Posterior vena cava (tissue), 2 donors: ENCODE measurements at regions not wholly inside any gene's neighbourhood (a gene's known extent, or its start where the extent isn't known, plus 50 kb on each side); places are given as distances from the start of the nearest gene placed in this dataset.

Experiments used
- DNase-seq: peaks from one replicate; pipeline ENCODE4 v3.0.0-alpha.2; 2020; ENCODE audit warnings: low spot score
- intact Hi-C, 2 donors: fragments of 100-400 bp; cut with DNase I; formaldehyde crosslinking; loops; one replicate each; pipeline versions ENCODE4 v1.14.1 to v1.14.2; 2022 to 2023
- donor health status: DM: yes; HTN: yes; CAD: no.
- donor health status: DM: yes; HTN: yes; CAD: no.

DNA sequence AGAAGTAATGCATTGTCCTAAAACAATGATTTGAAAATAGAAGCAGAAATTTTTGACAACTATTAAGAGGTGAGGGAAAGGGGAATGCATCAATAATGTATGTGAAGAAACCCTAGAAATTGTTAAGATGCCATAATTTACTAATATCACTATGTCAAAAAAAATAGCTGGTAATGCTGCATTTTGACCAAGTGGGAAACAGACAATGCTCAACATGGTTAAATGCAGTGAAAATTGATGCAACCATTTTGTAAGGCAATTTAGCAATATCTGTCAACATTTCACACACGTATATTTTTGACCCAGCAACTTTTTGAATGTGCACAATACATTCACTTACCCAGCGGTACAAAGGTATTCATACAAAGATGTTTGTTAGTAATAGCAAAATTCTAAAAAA is 381.6 kb downstream of the CDH11 start:
- DNase-seq = no peak
- intact Hi-C loops = no loop called here

DNA sequence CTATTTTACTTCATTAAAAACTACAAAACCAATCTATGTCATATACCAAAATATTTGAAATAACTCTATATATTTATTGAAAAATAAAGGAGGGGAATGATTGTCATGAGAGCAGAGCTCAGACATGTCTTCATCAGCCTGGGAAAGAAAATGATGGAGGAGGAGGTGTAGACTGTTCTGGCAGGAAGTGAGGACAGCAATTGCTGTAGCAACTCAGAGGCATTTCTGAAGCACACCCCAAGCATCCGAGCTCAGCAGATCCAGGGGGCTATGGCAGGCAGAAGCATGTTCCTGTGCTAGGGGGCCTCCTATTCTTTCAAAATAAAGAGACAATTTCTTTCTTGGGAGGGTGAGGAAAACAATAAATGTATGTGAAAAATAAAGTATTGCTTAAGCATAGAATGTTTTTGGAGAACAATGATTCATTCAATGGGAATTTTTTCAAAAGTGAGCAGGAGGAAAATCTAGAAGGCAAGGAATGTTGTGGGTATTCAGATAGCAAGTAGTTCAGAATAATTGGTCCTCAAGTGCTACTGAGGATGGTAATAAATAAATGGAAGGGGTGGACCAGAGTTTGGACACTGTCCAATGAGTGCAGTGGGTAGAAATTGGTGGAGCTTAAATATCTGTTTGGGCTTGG is 383.4 kb downstream of the CDH11 start:
- no peak for DNase-seq
- intact Hi-C loops = no loop called here

DNA sequence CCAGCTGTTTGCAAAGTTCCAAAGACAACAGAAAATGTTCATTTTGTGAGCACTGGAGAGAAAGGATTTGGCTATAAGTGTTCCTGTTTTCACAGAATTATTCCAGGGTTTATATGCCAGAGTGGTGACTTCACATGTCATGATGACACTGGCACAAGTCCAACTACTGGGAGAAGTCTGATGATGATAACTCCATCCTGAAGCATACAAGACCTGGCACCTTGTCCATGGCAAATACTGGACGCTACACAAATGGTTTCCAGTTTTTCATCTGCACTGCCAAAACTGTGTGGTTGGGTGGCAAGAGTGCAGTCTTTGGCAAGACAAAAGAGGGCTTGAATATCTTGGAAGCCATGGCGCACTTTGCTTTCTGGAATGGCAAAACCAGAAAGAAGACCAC is 385.0 kb downstream of the CDH11 start:
- no peak for DNase-seq
- intact Hi-C loops = no loop called here

DNA sequence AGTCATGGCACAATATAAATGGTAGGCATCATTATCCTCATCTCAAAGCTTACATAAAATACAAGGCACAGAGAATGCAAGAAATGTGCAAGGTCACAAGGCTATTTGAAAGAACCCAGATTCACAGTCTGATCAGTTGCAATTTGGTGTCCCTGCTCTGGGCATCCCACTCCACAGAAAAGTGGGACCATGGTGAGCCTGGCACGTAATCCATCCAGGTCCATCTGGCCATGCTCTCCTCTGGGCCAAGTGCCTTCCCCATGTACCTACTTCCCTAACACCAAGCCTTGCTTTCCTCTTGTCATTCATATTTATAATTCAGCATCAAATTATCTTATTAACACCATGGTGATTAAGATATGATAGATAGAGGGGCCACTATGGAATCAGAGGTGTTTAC is 390.0 kb downstream of the CDH11 start:
- intact Hi-C loops = no loop called here
- DNase-seq = no peak

DNA sequence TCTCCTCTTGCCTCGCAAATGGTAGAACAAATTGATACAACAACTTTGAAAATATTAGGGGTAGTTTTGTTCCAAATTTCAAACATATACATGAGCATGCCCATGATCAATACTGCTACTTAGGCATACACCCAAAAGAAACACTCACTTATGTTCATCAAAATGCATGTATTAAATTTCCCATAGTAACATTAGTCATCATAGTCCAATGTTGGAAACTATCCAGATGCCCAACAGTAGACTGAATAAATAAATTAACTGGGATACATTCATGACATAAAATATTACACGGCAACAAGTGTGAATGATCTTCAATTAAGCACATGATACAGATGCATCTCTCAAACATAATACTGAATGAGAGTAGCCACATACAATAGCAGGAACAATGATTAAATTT is 391.6 kb downstream of the CDH11 start:
- DNase-seq = no peak

DNA sequence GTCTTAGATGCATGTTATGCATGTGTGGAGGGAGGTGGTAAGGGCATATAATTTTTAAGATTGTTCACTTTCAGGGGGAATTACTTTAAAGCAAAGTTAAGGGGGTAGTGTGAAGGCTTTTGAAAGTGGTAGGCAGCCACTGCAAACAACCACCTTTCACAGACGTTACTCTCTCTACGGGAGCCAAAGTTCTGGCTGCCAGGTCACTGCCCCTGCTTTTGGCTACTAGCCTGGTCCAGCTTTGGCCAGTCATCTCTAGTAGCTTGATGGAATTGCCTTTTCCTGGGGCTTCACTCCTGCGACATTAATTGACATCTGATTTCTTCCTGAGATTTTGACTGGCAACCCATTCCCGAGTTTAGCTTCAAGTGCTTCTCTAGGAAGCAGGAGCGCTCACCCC is 397.5 kb downstream of the CDH11 start:
- intact Hi-C loops = no loop called here
- DNase-seq = no peak

More for the DNA sequence above, 391.6 kb downstream of the CDH11 start:
- intact Hi-C loops = no loop called here

DNA sequence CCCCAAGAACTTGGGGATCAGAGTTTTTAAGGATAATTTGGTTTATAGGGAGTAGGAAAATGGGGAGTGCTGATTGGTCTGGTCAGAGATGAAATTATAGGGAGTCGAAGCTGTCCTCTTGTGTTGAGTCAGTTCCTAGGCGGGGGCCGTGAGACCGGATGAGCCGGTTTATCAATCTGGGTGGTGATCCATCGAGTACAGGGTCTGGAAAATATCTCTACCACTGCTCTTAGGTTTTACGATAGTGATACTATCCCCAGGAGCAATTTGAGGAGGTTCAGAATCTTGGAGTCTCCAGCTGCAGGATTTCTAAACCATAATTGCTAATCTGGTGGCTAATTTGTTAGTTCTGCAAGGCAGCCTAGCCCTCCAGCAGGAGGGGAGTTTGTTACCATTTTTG is 403.4 kb downstream of the CDH11 start:
- no peak for DNase-seq
- intact Hi-C loops = no loop called here

DNA sequence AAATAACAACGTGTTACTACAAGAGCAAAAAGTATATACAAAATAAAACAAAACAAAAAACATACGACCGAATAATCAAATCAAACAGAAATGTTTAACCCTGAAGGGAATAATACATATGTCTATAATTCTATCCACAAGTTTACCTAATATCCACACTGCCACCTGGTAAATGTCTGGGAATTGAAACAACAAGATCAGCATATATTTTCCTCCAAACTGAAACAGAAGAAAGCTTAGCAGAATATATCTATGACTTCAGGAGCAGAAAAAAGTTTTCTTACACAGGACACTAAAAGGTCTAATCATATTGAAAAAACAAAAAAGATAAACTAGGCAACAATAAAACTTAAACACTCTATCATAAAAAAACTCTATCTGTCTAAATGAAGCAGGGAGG is 404.0 kb downstream of the CDH11 start:
- DNase-seq = no peak
- intact Hi-C loops = no loop called here

DNA sequence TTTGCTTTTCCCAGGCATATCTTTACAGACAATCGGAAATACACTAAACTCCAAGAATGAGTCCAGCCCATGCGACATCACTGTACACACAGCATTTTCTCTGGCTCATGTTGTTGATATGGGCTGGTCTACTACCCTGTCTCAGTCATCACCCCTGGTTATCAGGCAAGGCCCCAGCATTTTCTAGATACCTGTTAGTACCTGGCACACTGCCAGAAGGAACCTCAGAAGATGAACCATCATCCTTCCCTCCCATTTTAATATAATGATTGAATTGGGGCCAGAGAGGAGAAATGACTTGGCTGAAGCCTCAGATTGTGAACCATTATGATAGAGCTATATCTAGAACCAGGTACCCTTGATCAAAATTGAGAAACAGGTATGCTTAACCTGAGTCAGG is 406.2 kb downstream of the CDH11 start:
- intact Hi-C loops = no loop called here
- no peak for DNase-seq

DNA sequence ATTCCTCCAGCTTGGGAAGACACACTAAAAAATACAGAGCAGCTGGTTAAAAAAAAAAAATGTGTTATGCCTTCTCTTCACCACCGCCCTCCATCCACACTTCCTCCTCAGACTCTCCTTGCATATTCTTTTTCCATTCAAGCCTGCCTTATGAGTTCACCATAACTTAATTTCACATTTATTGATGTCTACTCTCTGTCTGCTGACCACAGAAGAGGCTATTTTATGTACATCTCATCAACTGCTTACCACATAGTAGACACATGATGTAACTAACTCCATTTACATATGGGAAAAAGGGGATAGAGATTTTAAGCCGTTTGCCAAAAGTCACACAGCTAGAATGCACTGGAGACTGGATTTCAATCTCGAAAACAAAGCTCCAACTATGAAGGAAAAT is 409.8 kb downstream of the CDH11 start:
- no peak for DNase-seq
- intact Hi-C loops = no loop called here

DNA sequence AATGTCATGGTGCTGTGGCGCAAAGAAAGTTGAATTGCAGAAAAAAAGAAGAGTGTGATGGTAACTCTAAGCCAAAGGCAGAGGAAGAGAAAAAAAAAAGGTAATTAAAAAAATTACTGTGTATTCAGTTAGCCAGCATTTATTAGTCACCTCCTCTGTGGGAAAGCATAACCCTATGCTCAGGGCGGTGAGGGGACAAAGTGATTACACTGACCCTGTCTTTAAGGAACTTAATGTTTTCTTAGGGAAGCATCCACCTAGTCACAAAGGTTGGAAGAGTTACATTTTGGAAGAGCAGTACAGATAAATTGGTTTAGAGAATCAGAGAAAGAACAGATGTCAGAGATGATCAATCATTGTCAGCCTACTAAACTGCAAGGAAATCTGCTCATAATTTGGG is 410.3 kb downstream of the CDH11 start:
- DNase-seq = no peak
- intact Hi-C loops = no loop called here

DNA sequence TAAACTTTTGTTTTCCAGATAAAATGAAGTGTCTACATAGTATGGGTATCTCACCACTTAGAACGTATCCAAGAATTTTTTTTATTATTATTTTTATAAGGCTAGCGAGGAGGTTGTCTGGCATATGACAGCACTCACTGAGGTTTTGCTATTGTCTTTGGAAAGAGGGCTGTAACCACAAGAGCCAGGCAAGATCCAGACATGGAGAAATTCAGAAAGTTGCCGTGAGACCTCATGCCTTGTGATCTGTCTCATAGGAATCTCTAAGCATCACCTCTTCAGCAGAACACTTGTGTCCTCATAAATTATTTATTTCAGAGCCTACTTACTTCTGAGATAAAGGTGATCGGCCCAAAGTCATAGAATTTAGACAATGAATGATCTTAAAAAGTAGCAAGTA is 410.8 kb downstream of the CDH11 start:
- intact Hi-C loops = no loop called here
- no peak for DNase-seq

DNA sequence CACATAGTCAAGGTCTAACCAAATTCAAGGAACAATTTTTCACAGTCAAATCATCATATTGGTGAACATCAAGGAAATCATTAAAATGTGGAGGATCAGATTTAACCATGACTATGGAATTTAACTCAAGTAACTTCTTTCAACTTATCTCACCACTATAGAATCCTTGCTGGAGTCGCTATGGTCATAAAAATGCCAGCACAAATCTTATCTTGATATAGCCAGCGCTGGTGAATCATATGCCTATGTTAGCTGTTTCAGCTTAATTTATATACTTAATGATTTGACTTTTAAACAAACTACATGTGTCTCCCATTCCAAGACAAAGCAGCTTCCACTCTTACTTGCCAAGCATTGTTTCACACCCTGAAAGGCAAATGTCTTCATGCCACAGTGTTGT is 416.4 kb downstream of the CDH11 start:
- intact Hi-C loops = no loop called here
- DNase-seq = no peak

DNA sequence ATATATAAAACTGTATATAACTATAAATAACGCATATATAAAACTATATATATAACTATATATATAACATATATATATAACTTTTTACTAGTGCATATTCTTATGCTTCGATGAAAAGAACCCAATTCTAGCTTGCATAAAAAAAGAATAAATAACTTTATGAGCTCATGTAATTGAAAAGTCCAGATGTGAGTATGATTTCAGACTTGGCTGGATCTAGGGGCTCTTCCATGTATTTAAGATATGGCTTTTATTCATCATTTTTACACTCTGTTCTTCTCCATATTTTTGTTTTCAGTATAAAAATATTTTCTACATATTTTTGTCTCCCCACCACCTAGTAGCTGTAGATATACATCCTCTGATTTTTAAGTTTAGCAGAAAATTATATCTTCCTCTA is 417.5 kb downstream of the CDH11 start:
- intact Hi-C loops = no loop called here
- DNase-seq = no peak

DNA sequence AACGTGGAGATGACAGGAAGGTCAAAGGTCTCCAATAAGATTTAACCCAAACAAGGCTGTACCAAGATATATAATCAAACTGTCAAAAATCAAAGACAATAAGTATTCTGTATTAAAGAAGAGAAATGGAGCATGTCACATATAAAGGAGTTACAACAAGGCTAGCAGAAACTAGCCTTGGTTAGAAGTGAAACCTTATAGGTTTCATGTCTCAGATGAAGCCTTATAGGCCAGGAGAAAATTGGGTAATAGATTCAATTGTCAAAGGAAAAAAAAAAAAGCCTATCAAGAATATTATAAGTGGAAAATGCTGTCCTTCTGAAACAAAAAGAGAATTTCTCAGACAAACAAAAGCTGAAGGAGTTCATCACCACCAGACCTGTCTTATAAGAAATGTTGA is 419.4 kb downstream of the CDH11 start:
- no peak for DNase-seq
- intact Hi-C loops = no loop called here

DNA sequence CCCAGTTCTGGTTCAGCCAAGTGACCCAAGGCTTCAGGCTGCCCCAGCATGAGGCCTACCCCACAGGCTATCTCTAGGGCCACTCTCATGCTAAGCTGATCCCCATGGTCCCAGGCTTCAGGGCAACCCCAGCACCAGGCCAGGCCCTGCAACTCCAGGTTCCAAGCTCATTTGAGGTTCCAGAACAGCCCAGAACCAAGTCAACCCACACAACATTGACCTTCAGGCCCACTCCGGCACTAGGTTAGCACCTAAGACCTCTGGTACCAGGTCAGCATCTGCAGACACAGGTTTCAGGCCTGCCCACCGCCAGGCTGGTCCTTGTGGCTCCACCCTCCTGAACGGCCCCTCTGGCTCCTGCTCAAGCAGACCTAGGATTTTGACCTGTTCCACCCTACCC is 421.2 kb downstream of the CDH11 start:
- intact Hi-C loops = no loop called here
- DNase-seq = no peak

DNA sequence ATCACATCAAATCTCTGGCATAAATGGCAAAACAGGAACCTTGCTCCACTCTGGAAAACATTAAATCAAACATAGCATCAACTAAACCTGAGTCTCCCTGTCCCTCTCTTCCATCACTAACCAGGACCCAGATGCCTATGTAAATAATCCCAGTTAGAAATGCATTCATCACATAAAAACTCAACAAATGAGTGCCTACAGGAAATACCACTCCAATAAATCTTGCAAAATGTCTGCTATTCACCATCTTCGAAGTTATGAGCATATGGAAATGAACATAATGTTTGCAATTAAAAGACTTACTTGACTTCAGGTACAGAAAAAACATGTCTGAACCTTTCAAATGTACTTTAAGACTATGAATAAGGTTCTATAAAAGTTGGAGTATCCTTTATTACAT is 425.0 kb downstream of the CDH11 start:
- intact Hi-C loops = no loop called here
- DNase-seq = no peak

DNA sequence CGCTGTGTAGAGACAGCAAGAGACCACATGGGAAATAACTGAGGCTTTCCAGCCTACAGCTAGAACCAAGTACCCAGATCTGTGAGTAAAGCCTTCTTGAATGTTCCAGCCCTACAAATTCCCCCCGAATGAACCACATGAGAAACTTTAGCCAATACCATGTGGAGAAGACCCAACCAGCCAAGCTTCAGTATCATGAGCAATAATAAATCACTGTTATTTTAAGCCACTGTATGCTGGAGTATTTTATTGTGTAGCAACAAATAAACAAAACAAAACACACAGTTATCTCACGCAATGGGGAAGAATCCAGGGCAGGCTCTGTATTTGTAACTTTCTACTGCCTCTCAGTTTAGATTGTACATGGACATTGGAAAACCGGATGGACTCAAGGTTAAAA is 426.2 kb downstream of the CDH11 start:
- DNase-seq = no peak
- intact Hi-C loops = no loop called here

DNA sequence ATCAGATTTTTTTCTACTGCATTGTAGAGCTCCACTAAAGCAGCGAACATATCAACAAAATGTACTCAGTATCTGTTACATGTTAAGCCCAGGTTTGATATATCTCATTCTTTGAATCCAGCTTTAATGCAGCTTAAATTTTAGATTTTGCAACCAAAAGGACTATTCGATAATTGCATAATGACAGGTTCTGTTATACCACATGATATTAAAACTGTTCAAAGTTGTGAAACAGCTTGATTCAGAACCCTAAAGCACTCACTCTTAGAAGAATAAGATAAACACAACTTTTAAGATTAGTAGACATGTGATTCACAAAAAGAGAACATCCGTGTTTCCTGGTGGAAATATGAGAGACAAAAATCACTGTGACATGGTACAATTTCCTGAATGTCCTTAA is 427.9 kb downstream of the CDH11 start:
- intact Hi-C loops = no loop called here
- no peak for DNase-seq

DNA sequence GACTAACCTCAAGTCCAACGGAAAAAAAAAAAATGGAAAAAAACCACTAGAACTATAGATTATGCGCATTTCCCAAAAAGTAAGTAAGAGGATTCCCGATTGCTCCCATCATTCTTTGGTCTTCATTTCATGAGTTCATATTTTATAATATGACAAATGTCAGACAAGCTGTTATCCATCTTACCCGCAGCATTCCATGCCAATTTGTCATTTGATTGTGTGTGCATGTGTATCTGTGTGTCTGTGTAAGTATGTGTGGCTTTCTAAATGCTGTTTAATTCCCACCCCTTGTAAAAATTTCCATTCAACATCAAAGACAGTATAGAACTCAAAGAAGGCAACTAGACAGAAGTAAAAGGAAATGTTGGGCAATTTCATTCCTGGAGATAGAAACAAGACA is 434.1 kb downstream of the CDH11 start:
- intact Hi-C loops = no loop called here
- no peak for DNase-seq

DNA sequence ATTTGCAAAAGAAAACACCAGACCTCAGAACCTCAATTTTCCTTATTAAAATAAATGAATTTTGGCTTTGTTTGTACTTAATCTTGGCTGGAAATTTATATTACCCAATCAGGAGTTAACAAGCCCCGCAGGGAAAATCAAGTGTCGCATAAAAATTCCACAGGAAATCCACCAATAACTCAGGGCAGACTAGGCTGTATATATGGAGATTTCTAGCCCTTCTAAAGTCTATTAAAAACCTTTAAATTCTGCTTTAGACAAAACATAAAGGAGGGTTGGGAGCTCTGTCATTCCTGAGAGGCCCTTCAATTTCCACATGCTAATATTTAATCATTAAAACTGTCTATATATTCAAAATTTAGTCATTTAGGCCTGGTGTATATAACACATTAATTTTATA is 434.7 kb downstream of the CDH11 start:
- DNase-seq = no peak
- intact Hi-C loops = no loop called here

DNA sequence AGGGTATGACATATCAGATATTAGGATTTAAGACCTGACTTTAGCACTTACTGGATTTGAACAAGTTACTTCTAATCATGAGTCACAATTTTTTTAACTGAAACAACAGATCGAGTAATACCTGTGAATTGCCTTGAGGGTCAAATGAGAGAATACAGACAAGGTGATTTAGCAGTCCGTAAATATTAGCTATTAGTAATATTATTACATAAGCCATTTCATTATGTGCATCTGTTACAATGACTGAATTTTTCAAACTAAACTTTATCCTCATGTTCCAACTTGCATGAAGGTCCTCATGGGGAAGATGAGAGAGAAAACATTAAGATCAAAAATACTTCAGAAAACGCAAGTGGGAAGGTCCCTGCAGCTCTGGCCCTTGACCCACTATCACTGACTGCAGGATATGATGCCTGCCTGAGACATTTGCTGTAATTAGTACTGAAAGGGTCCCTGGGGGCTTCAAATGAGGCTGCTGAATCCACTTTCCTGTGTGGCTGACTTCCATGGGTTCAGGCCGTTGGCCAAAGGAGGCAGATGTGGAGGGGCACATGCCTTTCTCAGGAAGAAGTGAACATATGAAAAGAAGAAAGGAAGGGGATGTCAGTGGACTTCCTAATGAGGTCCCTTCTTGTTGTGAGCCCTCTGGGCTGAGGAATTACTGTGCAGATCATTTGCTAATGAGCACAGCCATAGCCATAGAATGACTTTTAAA is 441.7 kb downstream of the CDH11 start:
- no peak for DNase-seq
- intact Hi-C loops = no loop called here
